GM12878 (cell line): ENCODE measurements at regions not wholly inside any gene's neighbourhood (a gene's known extent, or its start where the extent isn't known, plus 50 kb on each side); places are given as distances from the start of the nearest gene placed in this dataset.

Experiments
- ATAC-seq: fragments of 200-7000 bp; cut with Tn5 transposase; 3 replicates; pipeline ENCODE4 v1.9.1; 2020; ENCODE audit warnings: mild to moderate bottlenecking, moderate library complexity
- BruUV-seq: library from RNA; stranded (reverse); fragments of 400-500 nt; replicated peaks from 2 replicates; lab custom pipeline; 2021; lab: Mats Ljungman, UMichigan
- CTCF ChIA-PET: fragments of 300-600 bp; sonication (Branson Sonifier 250); formaldehyde crosslinking; extraction: SDS; loops from one replicate; lab custom pipeline; 2021; ENCODE audit warnings: inconsistent platforms; lab: Yijun Ruan, JAX
- POLR2A ChIA-PET: fragments of 350-600 bp; formaldehyde crosslinking; extraction: SDS; loops from one replicate; lab custom pipeline; 2021; ENCODE audit warnings: inconsistent platforms; lab: Charles Lee
- RAD21 ChIA-PET: fragments of 300-600 bp; sonication (Branson Sonifier 250); formaldehyde crosslinking; loops from one replicate; lab custom pipeline; 2023; ENCODE audit warnings: antibody characterized with exemption; ENCODE audit not compliant: unreplicated experiment; lab: Charles Lee
- SMC1A ChIA-PET: fragments of 300-600 bp; sonication (Branson Sonifier 250); formaldehyde crosslinking; loops from one replicate; lab custom pipeline; 2023; ENCODE audit not compliant: unreplicated experiment, uncharacterized antibody; lab: Charles Lee
- DNase-seq: peaks from one replicate; pipeline ENCODE4 v3.0.0-alpha.2; 2011; ENCODE audit warnings: low read depth, low spot score
- FAIRE-seq: peaks from 3 replicates; lab custom pipeline; 2011; peaks lifted over from hg19 to GRCh38; lab: Jason Lieb, UNC
- H2AFZ ChIP-seq: 2 replicates; pipeline ENCODE4 v1.6.0; 2011; ENCODE audit warnings: low read depth, low read length, control low read depth; ENCODE audit not compliant: control insufficient read depth
- H3K27ac ChIP-seq: 2 replicates; pipeline ENCODE4 v1.5.1; 2011; ENCODE audit warnings: control low read depth; ENCODE audit not compliant: control insufficient read depth, insufficient read depth
- H3K27me3 ChIP-seq, 2 experiments: replicated peaks in 1 of 2; 2 replicates each; pipeline versions ENCODE4 v1.6.0 to v1.6.1; 2011; ENCODE audit warnings: low read length in 1 of 2; ENCODE audit not compliant: control insufficient read depth in 2 of 2, insufficient read depth in 2 of 2
- H3K36me3 ChIP-seq, 2 experiments: 2 replicates each; pipeline ENCODE4 v1.5.1; 2011; ENCODE audit warnings: low read length in 1 of 2; ENCODE audit not compliant: control insufficient read depth in 2 of 2, insufficient read depth in 2 of 2
- H3K4me1 ChIP-seq: 2 replicates; pipeline ENCODE4 v1.6.1; 2011; ENCODE audit warnings: mild to moderate bottlenecking, low read length, moderate library complexity, mixed read lengths; ENCODE audit not compliant: control insufficient read depth, insufficient read depth
- H3K4me2 ChIP-seq: 2 replicates; pipeline ENCODE4 v1.6.0; 2011; ENCODE audit warnings: control low read depth; ENCODE audit not compliant: control insufficient read depth, insufficient read depth
- H3K4me3 ChIP-seq: fragments of 200-600 bp; sonication (generic); 2 replicates; pipeline ENCODE4 v1.5.1; 2016
- H3K79me2 ChIP-seq: 2 replicates; pipeline ENCODE4 v1.6.0; 2011; ENCODE audit warnings: low read length; ENCODE audit not compliant: control insufficient read depth, insufficient read depth
- H3K9ac ChIP-seq: 2 replicates; pipeline ENCODE4 v1.8.0; 2011; ENCODE audit warnings: low read length, control low read depth, mixed read lengths; ENCODE audit not compliant: control insufficient read depth, insufficient read depth
- H3K9me3 ChIP-seq: replicated peaks from 3 replicates; pipeline ENCODE4 v1.5.1; 2011; ENCODE audit warnings: mild to moderate bottlenecking, low read length; ENCODE audit not compliant: control insufficient read depth, insufficient read depth
- H4K20me1 ChIP-seq: 2 replicates; pipeline ENCODE4 v1.6.0; 2011; ENCODE audit not compliant: control insufficient read depth, insufficient read depth
- ATF2 ChIP-seq: IDR thresholded peaks from 2 replicates; pipeline ENCODE4 v1.6.1; 2012; ENCODE audit warnings: low read length, inconsistent platforms
- ATF7 ChIP-seq: fragments of 450-650 bp; IDR thresholded peaks from 2 replicates; pipeline ENCODE4 v1.6.1; 2016; ENCODE audit warnings: low read depth, mild to moderate bottlenecking
- EGR1 ChIP-seq, 2 experiments: IDR thresholded peaks; 1 replicate in 1 of 2; 2 replicates in 1 of 2; pipeline ENCODE4 v1.6.1; 2011 to 2012; ENCODE audit warnings: low read depth in 2 of 2, low read length in 2 of 2, borderline replicate concordance in 1 of 2, mild to moderate bottlenecking in 1 of 2, moderate library complexity in 1 of 2
- FOXK2 ChIP-seq: fragments of 450-650 bp; IDR thresholded peaks from 2 replicates; pipeline ENCODE4 v1.6.1; 2017; ENCODE audit warnings: mild to moderate bottlenecking, moderate library complexity
- FOXM1 ChIP-seq: IDR thresholded peaks from 2 replicates; pipeline ENCODE4 v1.6.1; 2012; ENCODE audit warnings: low read depth, mild to moderate bottlenecking, inconsistent platforms, low read length, moderate library complexity
- IRF4 ChIP-seq: IDR thresholded peaks from 2 replicates; pipeline ENCODE4 v1.6.1; 2011; ENCODE audit warnings: low read depth, low read length
- MEF2B ChIP-seq: fragments of 450-650 bp; IDR thresholded peaks from 2 replicates; pipeline ENCODE4 v1.6.1; 2018; ENCODE audit warnings: mild to moderate bottlenecking, moderate library complexity; ENCODE audit not compliant: partially characterized antibody, poor library complexity, severe bottlenecking
- NR2C2 ChIP-seq: IDR thresholded peaks from 2 replicates; pipeline ENCODE4 v1.6.1; 2011; ENCODE audit warnings: borderline replicate concordance, low read depth; ENCODE audit not compliant: control insufficient read depth, insufficient read length
- POU2F2 ChIP-seq: IDR thresholded peaks from 3 replicates; pipeline ENCODE4 v1.6.1; 2011; ENCODE audit warnings: low read depth, mild to moderate bottlenecking, low read length, borderline replicate concordance
- PRDM15 ChIP-seq: fragments of 450-650 bp; formaldehyde crosslinking; IDR thresholded peaks from 2 replicates; pipeline ENCODE4 v1.4.0; 2020; ENCODE audit warnings: mild to moderate bottlenecking, moderate library complexity
- RAD21 ChIP-seq: IDR thresholded peaks from 2 replicates; pipeline ENCODE4 v1.6.1; 2011; ENCODE audit warnings: mild to moderate bottlenecking, low read depth, low read length, moderate library complexity; ENCODE audit not compliant: insufficient read depth
- RAD51 ChIP-seq: fragments of 450-650 bp; IDR thresholded peaks from 2 replicates; pipeline ENCODE4 v1.6.1; 2016; ENCODE audit warnings: moderate library complexity, mild to moderate bottlenecking, inconsistent platforms
- RB1 ChIP-seq: fragments of 450-650 bp; formaldehyde crosslinking; IDR thresholded peaks from 2 replicates; pipeline ENCODE4 v1.6.1; 2017; ENCODE audit warnings: mild to moderate bottlenecking, borderline replicate concordance
- SKIL ChIP-seq: fragments of 450-650 bp; IDR thresholded peaks from 2 replicates; pipeline ENCODE4 v1.6.1; 2017; ENCODE audit warnings: mild to moderate bottlenecking, low read depth, inconsistent platforms; ENCODE audit not compliant: poor library complexity, severe bottlenecking
- SREBF2 ChIP-seq: IDR thresholded peaks from 2 replicates; pipeline ENCODE4 v1.6.1; 2012; ENCODE audit warnings: mild to moderate bottlenecking, low read length
- TCF3 ChIP-seq: IDR thresholded peaks from 2 replicates; pipeline ENCODE4 v1.6.1; 2012; ENCODE audit warnings: low read depth, mild to moderate bottlenecking, low read length, borderline replicate concordance; ENCODE audit not compliant: insufficient read depth
- TCF7 ChIP-seq: IDR thresholded peaks from 2 replicates; pipeline ENCODE4 v1.6.1; 2014; ENCODE audit warnings: antibody characterized with exemption, borderline replicate concordance
- WGBS: methylation state at CpG from one replicate; pipeline ENCODE4 v1.1.6; 2016; ENCODE audit warnings: low lambda C conversion rate; ENCODE audit not compliant: insufficient replicate concordance, insufficient coverage; ENCODE audit errors: missing lambda C conversion rate; 5-methylcytosine and 5-hydroxymethylcytosine counted together
- in situ Hi-C: fragments of 300-500 bp; cut with MboI; formaldehyde crosslinking; loops from 9 replicates; pipeline ENCODE4 v1.14.3; 2018; ENCODE audit warnings: mixed read lengths
- intact Hi-C: fragments of 100-400 bp; cut with micrococcal nuclease; formaldehyde crosslinking; loops from one replicate; pipeline ENCODE4 v1.14.2; 2022; ENCODE audit not compliant: unreplicated experiment

- no peak for TF ChIP-seq SKIL
- no peak for TF ChIP-seq FOXK2
- TF ChIP-seq RAD51: no peak
- TF ChIP-seq TCF3: no peak
- TF ChIP-seq EGR1 (IDR thresholded peaks at IDR 0.05; ENCODE audit: borderline replicate concordance in 1 of 2, low read depth in 2 of 2, low read length in 2 of 2): no peak
- no peak for TF ChIP-seq SREBF2
- TF ChIP-seq POU2F2: no peak
- TF ChIP-seq NR2C2: no peak
Measured at GRCh38 chr17:79261355-79262072, 186.9 kb downstream of the ENGASE start (continued).

- Histone ChIP-seq H4K20me1 (no peaks in the 10 kb centered on the region), H3K9me3 (no peaks in the 10 kb centered on the region), H3K4me2 (no peak overlapping the region), H2AFZ (no peak overlapping the region), H3K27me3 (peaks cover 2 to 4% of the 10 kb centered on the region in 2 experiments; a peak in 2 of 4 replicates), H3K9ac (no peak overlapping the region), H3K27ac (no peak overlapping the region), H3K36me3 (no peaks in the 10 kb centered on the region), H3K79me2 (no peaks in the 10 kb centered on the region), H3K4me1 (no peaks in the 10 kb centered on the region), H3K4me3 (no peak overlapping the region)
- no TSS peak for BruUV-seq
- in situ Hi-C loops (no loop called here), intact Hi-C loops (no loop called here)
- RAD21 ChIA-PET: no interaction called here
- ATAC-seq (no peak), DNase-seq (no peak), FAIRE-seq (no peak)
- POLR2A ChIA-PET: no interaction called here
- SMC1A ChIA-PET: no interaction called here
- 18% methylated on average over 9 of the region's 9 CpGs for WGBS
- CTCF ChIA-PET: no interaction called here
- TF ChIP-seq TCF7 (no peak), MEF2B (no peak), IRF4 (no peak), ATF2 (no peak), FOXM1 (no peak), RB1 (no peak), ATF7 (no peak), PRDM15 (CRISPR knock-in tag) (no peak), RAD21 (no peak)
Measured at GRCh38 chr17:79258843-79259242, 184.2 kb downstream of the ENGASE start.
